Ishikawa (cell line): ENCODE measurements at regions not wholly inside any gene's neighbourhood (a gene's known extent, or its start where the extent isn't known, plus 50 kb on each side); places are given as distances from the start of the nearest gene placed in this dataset.

Experiments
- CEBPB ChIP-seq: IDR thresholded peaks from 2 replicates; pipeline ENCODE4 v1.6.1; 2012
- CREB1 ChIP-seq: IDR thresholded peaks from 2 replicates; pipeline ENCODE4 v1.6.1; 2012; ENCODE audit warnings: low read depth
- EGR1 ChIP-seq: IDR thresholded peaks from 2 replicates; pipeline ENCODE4 v1.6.1; 2012
- EP300 ChIP-seq: IDR thresholded peaks from 2 replicates; pipeline ENCODE4 v1.6.1; 2012; ENCODE audit warnings: borderline replicate concordance
- FOXM1 ChIP-seq: IDR thresholded peaks from 2 replicates; pipeline ENCODE4 v1.6.1; 2012; ENCODE audit warnings: low read depth, borderline replicate concordance
- NFIC ChIP-seq: IDR thresholded peaks from 2 replicates; pipeline ENCODE4 v1.6.1; 2012
- RAD21 ChIP-seq: IDR thresholded peaks from 2 replicates; pipeline ENCODE4 v1.6.1; 2012; ENCODE audit warnings: low read depth
- REST ChIP-seq: IDR thresholded peaks from 2 replicates; pipeline ENCODE4 v1.6.1; 2012; ENCODE audit warnings: low read depth, mild to moderate bottlenecking
- TAF1 ChIP-seq: IDR thresholded peaks from 2 replicates; pipeline ENCODE4 v1.6.1; 2012; ENCODE audit warnings: low read depth, mild to moderate bottlenecking
- TCF12 ChIP-seq: IDR thresholded peaks from 2 replicates; pipeline ENCODE4 v1.6.1; 2012; ENCODE audit warnings: low read depth
- TEAD4 ChIP-seq: IDR thresholded peaks from 2 replicates; pipeline ENCODE4 v1.6.1; 2012
- USF1 ChIP-seq: IDR thresholded peaks from 2 replicates; pipeline ENCODE4 v1.6.1; 2012
- YY1 ChIP-seq: IDR thresholded peaks from 2 replicates; pipeline ENCODE4 v1.6.1; 2012; ENCODE audit warnings: low read depth
- ZBTB7A ChIP-seq: IDR thresholded peaks from 2 replicates; pipeline ENCODE4 v1.6.1; 2012; ENCODE audit warnings: low read depth
- TF ChIP-seq, protein P1 (sequence below): IDR thresholded peaks from 2 replicates; pipeline ENCODE4 v1.6.1; 2012

DNA sequence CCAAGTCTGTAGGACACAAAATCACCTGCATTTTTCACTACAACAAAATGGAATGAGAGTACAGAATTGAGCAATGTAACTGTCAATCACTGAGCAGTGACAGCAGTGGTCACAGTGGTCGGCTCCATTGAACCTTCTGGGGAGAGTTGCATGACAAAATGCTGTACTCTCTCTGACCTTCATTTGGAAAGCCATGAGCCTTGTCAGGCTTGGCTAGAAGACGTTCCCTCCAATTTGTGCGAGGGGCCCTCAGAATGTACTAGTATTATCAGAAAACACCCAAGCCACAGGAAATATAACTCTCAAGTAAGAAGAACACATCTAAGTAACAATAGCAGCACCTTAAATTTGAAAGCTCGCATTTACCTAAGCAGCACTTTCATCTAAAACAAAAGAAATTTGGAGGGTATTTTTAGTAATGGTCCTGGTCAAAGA is 425.6 kb upstream of the MEF2C start:
- TF ChIP-seq TAF1: no peak
- TF ChIP-seq EGR1: no peak
- TF ChIP-seq TEAD4: no peak
- no peak for TF ChIP-seq CEBPB
- no peak for TF ChIP-seq REST
- TF ChIP-seq, protein P1, sequence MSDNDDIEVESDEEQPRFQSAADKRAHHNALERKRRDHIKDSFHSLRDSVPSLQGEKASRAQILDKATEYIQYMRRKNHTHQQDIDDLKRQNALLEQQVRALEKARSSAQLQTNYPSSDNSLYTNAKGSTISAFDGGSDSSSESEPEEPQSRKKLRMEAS: no peak

- TF ChIP-seq CREB1: no peak
Measured at GRCh38 chr5:89307972-89308371, 425.0 kb upstream of the MEF2C start.

DNA sequence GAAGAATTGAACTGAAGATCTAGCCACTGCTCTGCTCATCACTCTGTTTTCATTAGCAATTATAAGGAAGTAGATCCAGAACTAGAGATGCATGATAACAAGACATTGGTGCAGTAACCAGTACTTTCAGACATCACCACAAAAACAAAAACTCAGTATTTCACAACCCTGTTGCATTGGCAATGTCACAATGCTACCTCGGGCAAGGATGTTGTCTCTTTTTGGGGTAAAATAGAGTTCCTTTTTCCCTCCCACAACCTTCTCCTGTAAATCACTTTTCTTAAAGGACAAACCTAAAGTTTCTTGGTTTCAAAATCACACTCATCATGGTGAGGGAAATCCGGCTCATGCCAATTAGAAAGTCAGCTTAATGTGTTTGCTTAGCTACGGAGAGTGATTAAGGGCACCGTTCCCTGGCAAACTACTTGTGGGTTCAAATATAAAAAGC is 420.1 kb upstream of the MEF2C start:
- no peak for TF ChIP-seq EGR1
- TF ChIP-seq RAD21: no peak
- TF ChIP-seq TEAD4: no peak
- no peak for TF ChIP-seq EP300
- TF ChIP-seq YY1: no peak
- no peak for TF ChIP-seq CREB1
- no peak for TF ChIP-seq NFIC
- TF ChIP-seq USF1: no peak
- TF ChIP-seq CEBPB: no peak
- TF ChIP-seq, protein P1: no peak
- no peak for TF ChIP-seq TAF1
- no peak for TF ChIP-seq TCF12
- no peak for TF ChIP-seq ZBTB7A
- no peak for TF ChIP-seq FOXM1
- no peak for TF ChIP-seq REST

GRCh38 chr5:89302102-89302891 is 419.3 kb upstream of the MEF2C start:
- TF ChIP-seq USF1: no peak

- TF ChIP-seq CEBPB (no peak), FOXM1 (no peak), TEAD4 (no peak), NFIC (no peak), TAF1 (no peak), CREB1 (no peak)
Measured at GRCh38 chr5:89301321-89302025, 418.5 kb upstream of the MEF2C start.

- TF ChIP-seq TEAD4: no peak
- no peak for TF ChIP-seq EP300
- TF ChIP-seq ZBTB7A: no peak
- TF ChIP-seq CEBPB: no peak
- TF ChIP-seq CREB1: no peak
- TF ChIP-seq RAD21: no peak
- no peak for TF ChIP-seq NFIC
- TF ChIP-seq TCF12: no peak
- no peak for TF ChIP-seq USF1
- TF ChIP-seq REST: no peak
- no peak for TF ChIP-seq FOXM1
- TF ChIP-seq, protein P1: no peak
- TF ChIP-seq TAF1: no peak
Measured at GRCh38 chr5:89300426-89300970, 417.5 kb upstream of the MEF2C start.
